ENCODE measurements at regions not wholly inside any gene's neighbourhood (a gene's known extent, or its start where the extent isn't known, plus 50 kb on each side); places are given as distances from the start of the nearest gene placed in this dataset.

GRCh38 chr1:170864876-170865538 is 70.3 kb upstream of the MROH9 start:
- DNase-seq: no peak

DNA sequence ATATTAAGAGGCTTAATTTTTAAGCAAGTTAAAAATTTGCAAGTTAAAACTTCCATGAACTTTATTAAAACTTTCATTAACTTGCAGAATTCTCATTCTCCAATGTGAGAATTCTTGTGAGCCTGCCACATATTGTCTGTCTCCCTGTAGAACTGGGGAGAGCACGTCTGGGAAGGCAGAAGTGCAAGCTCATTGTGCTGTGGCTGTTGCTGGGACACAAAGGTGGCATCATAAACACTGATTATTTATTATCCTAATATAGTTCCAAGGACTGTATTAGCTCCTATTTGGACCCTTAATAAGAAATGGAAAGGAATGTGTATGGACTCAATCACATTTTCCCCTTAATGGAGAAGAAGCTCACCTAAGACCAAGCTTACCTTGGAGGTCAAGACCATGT is 68.7 kb upstream of the MROH9 start:
- no peak for DNase-seq

DNA sequence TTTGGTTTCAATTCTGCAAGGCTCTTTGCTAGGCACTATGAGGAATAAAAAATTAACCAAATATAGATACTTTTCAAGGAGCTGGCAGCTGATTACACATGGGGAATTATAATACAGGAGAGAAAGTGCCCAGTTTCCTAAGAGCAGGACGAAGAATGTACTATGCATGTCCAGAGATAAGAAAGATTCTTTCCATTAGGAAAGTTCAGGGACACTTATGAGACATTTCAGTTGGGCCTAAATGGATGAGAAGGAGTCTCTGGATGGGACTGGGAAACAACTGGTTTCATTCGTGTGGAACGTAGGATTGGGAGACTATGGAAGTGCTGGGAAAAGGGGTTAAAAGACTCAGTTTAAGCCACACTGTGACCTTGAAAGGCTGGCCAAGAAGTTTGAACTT is 63.5 kb upstream of the MROH9 start:
- DNase-seq: no peak

GRCh38 chr1:170872663-170873062 is 62.7 kb upstream of the MROH9 start:
- peak; percentile 86 for DNase-seq

DNA sequence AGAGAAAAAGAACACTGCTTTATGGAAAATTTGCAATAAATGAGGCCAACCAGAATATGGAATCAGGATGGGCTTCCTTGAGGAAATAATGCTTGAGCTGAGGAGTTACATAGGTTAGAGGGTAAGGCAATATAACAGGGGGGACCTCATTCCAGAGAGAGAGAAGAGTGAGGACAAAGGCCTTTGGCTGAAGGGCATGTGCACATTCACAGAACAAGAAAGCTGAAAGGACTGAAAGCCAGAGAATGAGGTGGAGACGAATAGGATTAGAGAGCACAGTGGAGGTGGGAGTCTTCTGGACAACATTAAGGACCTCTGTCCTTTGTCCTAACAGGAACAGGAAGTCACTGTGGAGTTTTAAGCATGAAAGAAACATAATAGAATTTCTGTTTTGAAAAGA is 60.7 kb upstream of the MROH9 start:
- DNase-seq: no peak

DNA sequence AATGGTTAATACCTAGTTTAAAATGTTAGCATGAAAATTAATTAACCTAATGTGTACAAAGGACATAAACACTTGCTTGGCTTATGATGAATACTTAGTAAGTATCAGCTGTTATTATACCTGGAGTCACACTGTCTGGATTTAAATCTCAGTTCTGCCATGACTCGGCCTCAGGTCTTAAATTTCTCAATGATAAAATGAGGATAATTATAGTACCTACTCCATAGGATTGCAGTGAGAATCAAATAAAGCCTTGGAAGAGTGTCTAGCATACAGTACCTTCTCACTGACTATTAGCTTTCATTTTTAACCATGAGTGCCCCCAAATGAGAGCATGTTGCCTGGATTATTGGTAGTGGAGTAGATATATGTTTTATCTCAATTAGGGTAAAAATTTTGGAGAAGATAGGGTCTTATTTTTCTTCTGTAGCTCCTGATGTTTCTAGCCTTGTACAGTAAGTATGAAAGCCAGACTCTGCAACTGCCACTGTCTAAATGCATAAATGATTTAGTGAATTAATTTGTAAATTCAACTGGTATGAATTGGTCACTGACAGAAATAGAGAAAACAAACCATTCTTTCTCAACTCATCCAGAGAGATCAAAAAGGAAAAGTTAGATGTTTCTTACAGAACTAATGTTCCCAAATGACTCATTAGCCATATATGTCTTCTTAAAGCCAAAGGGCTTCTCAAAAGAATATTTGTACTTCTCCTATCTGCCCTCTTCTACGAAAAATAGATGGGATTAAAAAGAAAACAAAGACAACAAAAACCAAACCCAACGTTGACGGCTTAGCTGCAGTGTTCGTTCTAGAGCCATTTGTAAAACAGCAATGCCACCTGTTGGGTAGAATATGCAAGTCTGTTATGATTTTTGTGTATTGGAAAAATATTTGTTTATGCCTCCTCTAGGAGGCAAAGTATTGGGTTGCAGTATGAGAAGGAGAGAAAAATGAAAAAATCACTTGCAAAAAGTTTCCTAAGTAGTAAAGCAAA is 53.8 kb upstream of the MROH9 start:
- DNase-seq: peak; percentile 39
